H1 (cell line): ENCODE measurements at regions not wholly inside any gene's neighbourhood (a gene's known extent, or its start where the extent isn't known, plus 50 kb on each side); places are given as distances from the start of the nearest gene placed in this dataset.
A peak's percentile ranks its signal among the peaks of the same experiment; 100 is the strongest.

Experiments
- CTCF ChIA-PET: fragments of 300-600 bp; sonication (Branson Sonifier 250); formaldehyde crosslinking; loops from one replicate; lab custom pipeline; 2021; ENCODE audit not compliant: partially characterized antibody; lab: Charles Lee
- POLR2A ChIA-PET: fragments of 300-600 bp; sonication (Branson Sonifier 250); formaldehyde crosslinking; loops from one replicate; lab custom pipeline; 2021; ENCODE audit warnings: inconsistent platforms; ENCODE audit not compliant: partially characterized antibody; lab: Charles Lee
- DNase-seq, 2 experiments: peaks; one replicate each; pipeline versions ENCODE4 v3.0.0 to v3.0.0-alpha.2; 2010 to 2022; ENCODE audit warnings: low spot score in 2 of 2, low read depth in 1 of 2, mixed read lengths in 1 of 2
- FAIRE-seq: peaks from 2 replicates; lab custom pipeline; 2011; peaks lifted over from hg19 to GRCh38; lab: Jason Lieb, UNC
- H2AFZ ChIP-seq: 2 replicates; pipeline ENCODE4 v1.8.1; 2012; ENCODE audit warnings: low read length, inconsistent platforms
- H2AK5ac ChIP-seq: 2 replicates; pipeline ENCODE4 v1.6.1; 2013; ENCODE audit warnings: low read depth, low read length
- H2BK120ac ChIP-seq: replicated peaks from 2 replicates; pipeline ENCODE3; 2013; ENCODE audit warnings: low read depth, low read length, inconsistent platforms
- H2BK12ac ChIP-seq: 2 replicates; pipeline ENCODE4 v1.6.1; 2013; ENCODE audit warnings: low read depth, low read length
- H2BK15ac ChIP-seq: 2 replicates; pipeline ENCODE4 v1.6.1; 2013; ENCODE audit warnings: low read length
- H2BK20ac ChIP-seq: 2 replicates; pipeline ENCODE4 v1.6.1; 2013; ENCODE audit warnings: low read length
- H2BK5ac ChIP-seq: 2 replicates; pipeline ENCODE4 v1.6.1; 2013; ENCODE audit warnings: low read depth, low read length
- H3K14ac ChIP-seq: 2 replicates; pipeline ENCODE4 v1.6.1; 2013; ENCODE audit warnings: inconsistent platforms; ENCODE audit not compliant: insufficient read length
- H3K18ac ChIP-seq: 2 replicates; pipeline ENCODE4 v1.6.1; 2013; ENCODE audit warnings: low read length; ENCODE audit errors: extremely low read depth
- H3K23ac ChIP-seq: 2 replicates; pipeline ENCODE4 v1.6.1; 2013; ENCODE audit warnings: inconsistent platforms; ENCODE audit not compliant: insufficient read length
- H3K23me2 ChIP-seq: 2 replicates; pipeline ENCODE4 v1.6.1; 2013; ENCODE audit warnings: low read depth, low read length
- H3K27ac ChIP-seq: 2 replicates; pipeline ENCODE4 v1.6.1; 2011; ENCODE audit warnings: low read depth, low read length, inconsistent platforms
- H3K27me3 ChIP-seq, 4 experiments: replicated peaks in 1 of 4; 1 replicate in 1 of 4; 2 replicates in 3 of 4; pipeline versions ENCODE4 v1.6.1 to v1.8.1; 2011 to 2013; ENCODE audit warnings: low read length in 3 of 4, mild to moderate bottlenecking in 3 of 4, inconsistent platforms in 2 of 4, mixed read lengths in 2 of 4, moderate library complexity in 1 of 4; ENCODE audit not compliant: control insufficient read depth in 3 of 4, insufficient read depth in 3 of 4; ENCODE audit errors: extremely low read depth in 1 of 4
- H3K36me3 ChIP-seq, 4 experiments: 2 replicates each; pipeline versions ENCODE4 v1.6.1 to v1.8.1; 2011 to 2013; ENCODE audit warnings: mild to moderate bottlenecking in 4 of 4, low read length in 3 of 4, moderate library complexity in 2 of 4, control low read depth in 1 of 4, inconsistent platforms in 1 of 4; ENCODE audit not compliant: insufficient read depth in 4 of 4, control insufficient read depth in 2 of 4
- H3K4ac ChIP-seq: replicated peaks from 2 replicates; pipeline ENCODE3; 2013; ENCODE audit warnings: low read length, low read depth, mixed read lengths, inconsistent platforms; ENCODE audit not compliant: insufficient read length
- H3K4me1 ChIP-seq, 4 experiments: replicated peaks in 1 of 4; 1 replicate in 1 of 4; 2 replicates in 3 of 4; pipeline versions ENCODE4 v1.6.1 to v1.8.1; 2011 to 2013; ENCODE audit warnings: low read length in 3 of 4, inconsistent platforms in 2 of 4, mixed read lengths in 1 of 4; ENCODE audit not compliant: insufficient read depth in 4 of 4, control insufficient read depth in 3 of 4
- H3K4me2 ChIP-seq, 2 experiments: 2 replicates each; pipeline versions ENCODE4 v1.6.1 to v1.8.1; 2011 to 2013; ENCODE audit warnings: low read depth in 2 of 2, low read length in 2 of 2, control low read depth in 1 of 2, inconsistent platforms in 1 of 2, mild to moderate bottlenecking in 1 of 2; ENCODE audit not compliant: insufficient read depth in 1 of 2
- H3K4me3 ChIP-seq, 4 experiments: fragments of 200-600, 300-600 bp in 1 of 4; sonication (generic), shearing (Covaris generic), sonication (Bioruptor Twin) in 1 of 4; 2 replicates each; pipeline versions ENCODE4 v1.5.1 to v1.8.1; 2011 to 2016; ENCODE audit warnings: low read length in 4 of 4, low read depth in 3 of 4, control low read depth in 2 of 4, inconsistent platforms in 2 of 4, mild to moderate bottlenecking in 2 of 4, mixed read lengths in 1 of 4, moderate library complexity in 1 of 4; ENCODE audit not compliant: insufficient read depth in 2 of 4; ENCODE audit errors: extremely low read depth in 1 of 4
- H3K56ac ChIP-seq: replicated peaks from 2 replicates; pipeline ENCODE3; 2013; ENCODE audit warnings: low read depth, mild to moderate bottlenecking, mixed read lengths, low read length, inconsistent platforms; ENCODE audit not compliant: insufficient read length
- H3K79me1 ChIP-seq: 2 replicates; pipeline ENCODE4 v1.6.1; 2013; ENCODE audit warnings: low read depth, low read length, control low read depth
- H3K79me2 ChIP-seq, 2 experiments: 2 replicates each; pipeline versions ENCODE4 v1.6.1 to v1.8.1; 2012 to 2013; ENCODE audit warnings: low read length in 2 of 2, mild to moderate bottlenecking in 2 of 2, inconsistent platforms in 1 of 2; ENCODE audit not compliant: insufficient read depth in 2 of 2, control insufficient read depth in 1 of 2
- H3K9ac ChIP-seq, 4 experiments: replicated peaks in 1 of 4; 1 replicate in 1 of 4; 2 replicates in 3 of 4; pipeline versions ENCODE4 v1.6.1 to v1.8.1; 2011 to 2013; ENCODE audit warnings: low read depth in 3 of 4, low read length in 3 of 4, control low read depth in 2 of 4, mild to moderate bottlenecking in 2 of 4, moderate library complexity in 2 of 4, inconsistent platforms in 1 of 4; ENCODE audit errors: extremely low read depth in 1 of 4
- H3K9me3 ChIP-seq, 2 experiments: 2 replicates each; pipeline versions ENCODE4 v1.6.1 to v1.8.1; 2012 to 2013; ENCODE audit warnings: mild to moderate bottlenecking in 2 of 2, moderate library complexity in 2 of 2, control low read depth in 1 of 2, inconsistent platforms in 1 of 2, low read depth in 1 of 2, low read length in 1 of 2, mixed read lengths in 1 of 2; ENCODE audit not compliant: insufficient read depth in 2 of 2
- H4K20me1 ChIP-seq, 2 experiments: replicated peaks in 1 of 2; 2 replicates each; pipeline versions ENCODE3 to v1.8.1; 2011 to 2013; ENCODE audit warnings: inconsistent platforms in 2 of 2, low read length in 2 of 2, mild to moderate bottlenecking in 1 of 2; ENCODE audit not compliant: insufficient read depth in 2 of 2, control insufficient read depth in 1 of 2
- H4K5ac ChIP-seq: 2 replicates; pipeline ENCODE4 v1.6.1; 2013; ENCODE audit warnings: low read length, low read depth, mixed read lengths, inconsistent platforms; ENCODE audit not compliant: insufficient read length
- H4K8ac ChIP-seq: 2 replicates; pipeline ENCODE4 v1.8.0; 2013; ENCODE audit warnings: mild to moderate bottlenecking, moderate library complexity, low read length, inconsistent platforms; ENCODE audit not compliant: insufficient read depth; ENCODE audit errors: extremely low read depth
- H4K91ac ChIP-seq: replicated peaks from 2 replicates; pipeline ENCODE3; 2013; ENCODE audit warnings: low read length, mixed read lengths, inconsistent platforms; ENCODE audit not compliant: insufficient read length
- CTBP2 ChIP-seq: IDR thresholded peaks from 2 replicates; pipeline ENCODE4 v1.7.0; 2011; ENCODE audit warnings: borderline replicate concordance, mild to moderate bottlenecking, moderate library complexity, mixed read lengths, low read length; ENCODE audit not compliant: insufficient read depth, insufficient read length
- SIRT6 ChIP-seq: IDR thresholded peaks from one replicate; pipeline ENCODE4 v1.7.1; 2012; ENCODE audit warnings: low read length, inconsistent platforms
- SRF ChIP-seq: IDR thresholded peaks from 2 replicates; pipeline ENCODE4 v1.6.1; 2011; ENCODE audit warnings: mild to moderate bottlenecking, low read depth, low read length, moderate library complexity
- TAF7 ChIP-seq: optimal IDR thresholded peaks from 2 replicates; pipeline ENCODE3; 2011; ENCODE audit warnings: low read depth, mild to moderate bottlenecking, inconsistent platforms, low read length, moderate library complexity, borderline replicate concordance
- WGBS, 2 experiments: shearing (Covaris generic) in 1 of 2; methylation state at CpG; one replicate each; pipeline versions ENCODE4 v1.1.6 to v1.1.7; 2013 to 2015; ENCODE audit warnings: low lambda C conversion rate in 2 of 2, mixed read lengths in 2 of 2, inconsistent platforms in 1 of 2, low coverage in 1 of 2, missing lambda C conversion rate in 1 of 2; ENCODE audit not compliant: insufficient replicate concordance in 2 of 2, insufficient coverage in 1 of 2, insufficient read length in 1 of 2; ENCODE audit errors: extremely low coverage in 1 of 2, missing lambda C conversion rate in 1 of 2; 5-methylcytosine and 5-hydroxymethylcytosine counted together

DNA sequence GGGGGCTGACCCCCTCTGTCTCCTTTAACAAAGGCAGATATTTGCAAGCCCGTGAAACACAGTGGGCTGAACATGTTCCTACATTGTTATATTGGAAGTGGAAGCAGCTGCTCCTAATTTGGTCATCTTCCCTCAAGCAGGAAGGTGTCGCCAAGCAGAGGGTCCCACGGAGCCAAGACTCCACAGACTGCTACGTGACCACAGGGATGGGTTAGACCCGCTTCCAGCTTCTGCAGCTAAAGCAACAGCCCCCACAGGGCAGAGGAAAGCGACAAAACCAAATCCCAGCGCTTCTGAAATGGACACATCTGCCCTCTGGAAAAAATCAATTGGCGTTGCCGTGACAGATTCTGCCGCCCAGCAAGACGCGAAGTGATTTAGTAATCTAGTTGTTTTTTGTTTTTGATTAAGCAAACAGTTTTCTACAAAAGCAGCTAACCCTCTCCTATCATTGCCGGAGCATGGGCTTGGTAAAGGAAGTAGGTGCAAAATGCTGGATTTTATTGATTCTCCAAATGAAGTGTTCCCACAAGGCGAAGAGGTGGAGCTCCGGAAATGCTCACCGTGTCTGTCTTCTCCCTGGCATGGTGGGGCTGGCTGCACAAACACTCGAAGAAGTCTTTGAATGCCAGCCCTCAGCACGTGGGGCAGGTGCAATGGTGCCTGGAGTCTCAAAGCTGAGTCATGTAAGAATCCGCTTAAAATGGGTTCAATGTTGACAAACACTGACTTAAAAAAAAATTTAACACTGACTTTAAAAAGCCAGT, 79.4 kb upstream of the FRMD1 start:
- H3K23me2 ChIP-seq = no peaks in the 10 kb centered on the region; the same call in 1 of the 2 replicates
- no peaks in the 10 kb centered on the region for H3K36me3 ChIP-seq
- H3K23ac ChIP-seq = no peak overlapping the region
- POLR2A ChIA-PET = interaction anchor here (1.1 to 1.4 kb wide), 2 partner anchors 10 to 22 kb away, joined by 3 read pairs; no protein-coding TSS in a partner anchor
- H4K20me1 ChIP-seq = no peaks in the 10 kb centered on the region
- no peaks in the 10 kb centered on the region for H3K9me3 ChIP-seq
- no peak overlapping the region for H2BK20ac ChIP-seq
- no peak overlapping the region for H2BK5ac ChIP-seq
- no peak overlapping the region for H4K91ac ChIP-seq
- H2BK15ac ChIP-seq = no peak overlapping the region
- H4K5ac ChIP-seq = no peak overlapping the region
- 73% methylated on average over 19 of the region's 19 CpGs; no CpG with 5 or more reads in 1 of the 2 experiments for WGBS, 2 experiments
- no peak overlapping the region for H3K9ac ChIP-seq
- H3K79me1 ChIP-seq = no peaks in the 10 kb centered on the region
- peak in 1 of 2 experiments; percentile 44 for DNase-seq
- no peak for FAIRE-seq
- H4K8ac ChIP-seq = peak overlapping the region; percentile 18; the same call in 1 of the 2 replicates
- CTCF ChIA-PET = interaction anchor here (0.6 to 1.5 kb wide), 5 partner anchors 19 to 185 kb away, joined by 3 to 5 read pairs (median 4); no protein-coding TSS in a partner anchor
- TF ChIP-seq TAF7 (no peak), SIRT6 (no peak), SRF (peak; percentile 59; the same call in 1 of the 2 replicates), CTBP2 (no peak)
- no peaks in the 10 kb centered on the region for H3K79me2 ChIP-seq
- no peak overlapping the region for H3K56ac ChIP-seq
- no peak overlapping the region for H3K4me3 ChIP-seq
- H2AK5ac ChIP-seq = no peak overlapping the region
- no peak overlapping the region for H2AFZ ChIP-seq
- H3K18ac ChIP-seq = peak overlapping the region; percentile 48; the same call in 1 of the 2 replicates
- no peak overlapping the region for H3K4ac ChIP-seq
- H3K4me1 ChIP-seq = peaks cover 4 to 12% (median 8%) of the 10 kb centered on the region in 4 experiments; a peak in 6 of 7 replicates
- H3K27ac ChIP-seq = no peak overlapping the region
- peaks cover 0 to 2% (median 0%) of the 10 kb centered on the region in 4 experiments; a peak in 1 of 7 replicates for H3K27me3 ChIP-seq
- peak overlapping the region; percentile 21 to 34; a peak in 1 of 4 replicates for H3K4me2 ChIP-seq
- H2BK120ac ChIP-seq = no peak overlapping the region
- H2BK12ac ChIP-seq = no peak overlapping the region
- H3K14ac ChIP-seq = no peak overlapping the region
